ENCODE measurements at regions not wholly inside any gene's neighbourhood (a gene's known extent, or its start where the extent isn't known, plus 50 kb on each side); places are given as distances from the start of the nearest gene placed in this dataset.

- TF ChIP-seq CTCF (IDR thresholded peaks at IDR 0.05; ENCODE audit: borderline replicate concordance, extremely low read depth, low read length, poor library complexity, severe bottlenecking): no peak
- TF ChIP-seq EZH2 (IDR thresholded peaks at IDR 0.05; ENCODE audit: borderline replicate concordance, low read depth, low read length, severe bottlenecking): no peak
Observed at GRCh38 chr3:102159810-102160451, 274.9 kb upstream of the ZPLD1 start.

All from DND-41 (cell line).